WTC11 (cell line): ENCODE measurements at regions not wholly inside any gene's neighbourhood (a gene's known extent, or its start where the extent isn't known, plus 50 kb on each side); places are given as distances from the start of the nearest gene placed in this dataset.
A peak's percentile ranks its signal among the peaks of the same experiment; 100 is the strongest.

Source experiments
- ATAC-seq: fragments of 200-7000 bp; cut with Tn5 transposase; 2 replicates; pipeline ENCODE4 v1.10.0; 2021; ENCODE audit warnings: mild to moderate bottlenecking, moderate library complexity
- CTCF ChIA-PET: fragments of 300-600 bp; sonication (Branson Sonifier 250); formaldehyde crosslinking; loops from one replicate; lab custom pipeline; 2021; ENCODE audit warnings: antibody characterized with exemption; lab: Charles Lee
- POLR2A ChIA-PET: fragments of 350-600 bp; sonication (Branson Sonifier 250); formaldehyde crosslinking; loops from one replicate; lab custom pipeline; 2021; ENCODE audit warnings: antibody characterized with exemption; lab: Charles Lee
- DNase-seq: peaks from one replicate; pipeline ENCODE4 v3.0.0; 2021; ENCODE audit warnings: low spot score
- H3K27ac Mint-ChIP-seq: 2 replicates; pipeline ENCODE4 v1.8.0; 2021; ENCODE audit warnings: mixed read lengths
- H3K27me3 Mint-ChIP-seq: 2 replicates; pipeline ENCODE4 v1.8.0; 2021; ENCODE audit warnings: low read depth, mild to moderate bottlenecking, moderate library complexity, mixed read lengths
- H3K36me3 Mint-ChIP-seq: 2 replicates; pipeline ENCODE4 v1.8.0; 2021; ENCODE audit warnings: mixed read lengths
- H3K4me1 Mint-ChIP-seq: 2 replicates; pipeline ENCODE4 v1.8.0; 2022; ENCODE audit warnings: mixed read lengths
- H3K4me3 Mint-ChIP-seq: 2 replicates; pipeline ENCODE4 v1.8.0; 2021; ENCODE audit warnings: mild to moderate bottlenecking, moderate library complexity, mixed read lengths
- H3K9me3 Mint-ChIP-seq: 2 replicates; pipeline ENCODE4 v1.8.0; 2021; ENCODE audit warnings: mixed read lengths
- EMX1 ChIP-seq: fragments of 250-450 bp; sonication (Bioruptor Pico); IDR thresholded peaks from 2 replicates; pipeline ENCODE4 v1.8.0; 2021; ENCODE audit warnings: mild to moderate bottlenecking
- ETV6 ChIP-seq: sonication (generic); formaldehyde crosslinking; IDR thresholded peaks from 2 replicates; pipeline ENCODE4 v1.8.1; 2022; ENCODE audit warnings: mild to moderate bottlenecking, missing genetic modification reagents
- NFATC4 ChIP-seq: fragments of 250-450 bp; sonication (Bioruptor Pico); IDR thresholded peaks from 2 replicates; pipeline ENCODE4 v1.9.0; 2021; ENCODE audit warnings: mild to moderate bottlenecking
- NR3C1 ChIP-seq: sonication (generic); formaldehyde crosslinking; conservative IDR thresholded peaks from 2 replicates; pipeline ENCODE4 v1.8.1; 2023; ENCODE audit warnings: low read depth, mild to moderate bottlenecking, missing genetic modification reagents
- OVOL2 ChIP-seq: fragments of 250-450 bp; sonication (Bioruptor Pico); IDR thresholded peaks from 2 replicates; pipeline ENCODE4 v1.9.0; 2021; ENCODE audit warnings: mild to moderate bottlenecking, borderline replicate concordance
- PRRX2 ChIP-seq: fragments of 250-450 bp; sonication (Bioruptor Pico); IDR thresholded peaks from 2 replicates; pipeline ENCODE4 v1.8.0; 2021; ENCODE audit warnings: mild to moderate bottlenecking
- SP1 ChIP-seq: sonication (generic); formaldehyde crosslinking; conservative IDR thresholded peaks from 2 replicates; pipeline ENCODE4 v1.8.1; 2022; ENCODE audit warnings: missing genetic modification reagents
- ZBTB21 ChIP-seq: sonication (generic); formaldehyde crosslinking; IDR thresholded peaks from 2 replicates; pipeline ENCODE4 v1.8.1; 2023; ENCODE audit warnings: mild to moderate bottlenecking, missing genetic modification reagents, borderline replicate concordance
- ZBTB43 ChIP-seq: sonication (generic); formaldehyde crosslinking; IDR thresholded peaks from 2 replicates; pipeline ENCODE4 v1.8.1; 2023; ENCODE audit warnings: mild to moderate bottlenecking, missing genetic modification reagents
- ZNF416 ChIP-seq: fragments of 250-450 bp; sonication (Bioruptor Pico); IDR thresholded peaks from 2 replicates; pipeline ENCODE4 v1.9.0; 2021; ENCODE audit warnings: mild to moderate bottlenecking, inconsistent platforms
- ZNF425 ChIP-seq: fragments of 250-450 bp; sonication (Bioruptor Pico); conservative IDR thresholded peaks from 2 replicates; pipeline ENCODE4 v1.9.0; 2021; ENCODE audit warnings: mild to moderate bottlenecking
- ZNF532 ChIP-seq: fragments of 250-450 bp; sonication (Bioruptor Pico); IDR thresholded peaks from 2 replicates; pipeline ENCODE4 v1.9.0; 2021; ENCODE audit warnings: mild to moderate bottlenecking, borderline replicate concordance
- ZNF671 ChIP-seq: fragments of 250-450 bp; sonication (Bioruptor Pico); IDR thresholded peaks from 2 replicates; pipeline ENCODE4 v1.8.0; 2021; ENCODE audit warnings: mild to moderate bottlenecking
- TF ChIP-seq, protein P1 (sequence below): fragments of 250-450 bp; sonication (Bioruptor Pico); IDR thresholded peaks from 2 replicates; pipeline ENCODE4 v1.8.0; 2021; ENCODE audit warnings: mild to moderate bottlenecking
- TF ChIP-seq, protein P2 (sequence below): sonication (generic); formaldehyde crosslinking; conservative IDR thresholded peaks from 2 replicates; pipeline ENCODE4 v1.8.1; 2023; ENCODE audit warnings: mild to moderate bottlenecking, low read depth, missing genetic modification reagents, moderate library complexity
- TF ChIP-seq, protein P3 (sequence below): fragments of 250-450 bp; sonication (Bioruptor Pico); IDR thresholded peaks from 2 replicates; pipeline ENCODE4 v1.9.0; 2021; ENCODE audit warnings: mild to moderate bottlenecking
- TF ChIP-seq, protein P4 (sequence below): sonication (generic); formaldehyde crosslinking; conservative IDR thresholded peaks from 2 replicates; pipeline ENCODE4 v1.8.1; 2022; ENCODE audit warnings: mild to moderate bottlenecking, missing genetic modification reagents

- TF ChIP-seq ZBTB43 (CRISPR knock-in tag), result no peak
These were observed 1722.2 kb upstream of the AGA start (continued) for GRCh38 chr4:179164267-179164999.

DNA sequence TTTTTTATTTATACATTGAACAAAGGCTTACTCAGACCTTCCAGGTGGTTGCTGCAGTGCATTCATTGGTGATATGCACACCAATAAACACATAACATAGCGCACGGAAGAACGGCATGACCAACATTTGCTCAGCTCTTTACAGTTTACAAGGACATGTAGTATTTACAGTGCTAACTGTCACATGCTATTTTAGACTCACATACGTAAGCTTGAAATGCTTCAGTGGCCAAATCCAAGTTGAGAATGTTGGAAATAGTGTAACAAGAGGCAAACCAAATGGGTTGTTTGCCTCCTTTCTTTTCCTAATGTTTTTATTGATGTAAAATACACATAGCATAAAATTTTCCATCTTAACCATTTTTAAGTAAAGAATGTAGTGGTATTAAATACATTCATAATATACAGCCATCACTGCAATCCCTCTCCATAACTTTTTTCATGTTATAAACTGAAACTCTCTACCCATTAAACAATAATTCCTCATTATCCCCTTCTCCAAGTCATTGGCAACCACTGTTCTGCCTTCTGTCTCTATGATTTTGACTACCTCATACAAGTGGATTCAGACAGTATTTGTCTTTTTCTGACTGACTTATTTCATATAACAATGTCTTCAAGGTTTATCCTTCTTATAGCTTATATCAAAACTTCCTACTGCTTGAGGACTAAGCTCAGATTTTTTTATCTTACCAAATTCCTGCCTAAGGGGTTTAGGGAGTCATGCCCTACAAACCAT lies 1722.9 kb upstream of the AGA start:
- Mint-ChIP-seq H3K9me3 (peaks cover 5% of the 10 kb centered on the region), H3K4me3 (peak overlapping the region; percentile 98), H3K27ac (peak overlapping the region; percentile 99), H3K4me1 (peaks cover 31% of the 10 kb centered on the region), H3K27me3 (no peaks in the 10 kb centered on the region), H3K36me3 (peaks cover 59% of the 10 kb centered on the region)
- TF ChIP-seq EMX1 (CRISPR knock-in tag) (peak; percentile 59; the same call in 1 of the 2 replicates), NFATC4 (CRISPR knock-in tag) (peak; percentile 61), PRRX2 (CRISPR knock-in tag) (peak; percentile 89), ZNF416 (CRISPR knock-in tag) (peak; percentile 75), ZBTB21 (CRISPR knock-in tag) (no peak), ZNF671 (CRISPR knock-in tag) (peak; percentile 55; the same call in 1 of the 2 replicates), ZNF425 (CRISPR knock-in tag) (peak; percentile 89), NR3C1 (CRISPR knock-in tag) (no peak), ZNF532 (peak; percentile 35; the same call in 1 of the 2 replicates), ETV6 (CRISPR knock-in tag) (no peak), SP1 (CRISPR knock-in tag) (0 out of 2 replicates have a peak, but pooled peaks have one; percentile 31), OVOL2 (CRISPR knock-in tag) (no peak)
- TF ChIP-seq, protein P1, sequence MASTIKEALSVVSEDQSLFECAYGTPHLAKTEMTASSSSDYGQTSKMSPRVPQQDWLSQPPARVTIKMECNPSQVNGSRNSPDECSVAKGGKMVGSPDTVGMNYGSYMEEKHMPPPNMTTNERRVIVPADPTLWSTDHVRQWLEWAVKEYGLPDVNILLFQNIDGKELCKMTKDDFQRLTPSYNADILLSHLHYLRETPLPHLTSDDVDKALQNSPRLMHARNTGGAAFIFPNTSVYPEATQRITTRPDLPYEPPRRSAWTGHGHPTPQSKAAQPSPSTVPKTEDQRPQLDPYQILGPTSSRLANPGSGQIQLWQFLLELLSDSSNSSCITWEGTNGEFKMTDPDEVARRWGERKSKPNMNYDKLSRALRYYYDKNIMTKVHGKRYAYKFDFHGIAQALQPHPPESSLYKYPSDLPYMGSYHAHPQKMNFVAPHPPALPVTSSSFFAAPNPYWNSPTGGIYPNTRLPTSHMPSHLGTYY (CRISPR knock-in tag), result peak; percentile 80; the same call in 1 of the 2 replicates
- TF ChIP-seq, protein P2, sequence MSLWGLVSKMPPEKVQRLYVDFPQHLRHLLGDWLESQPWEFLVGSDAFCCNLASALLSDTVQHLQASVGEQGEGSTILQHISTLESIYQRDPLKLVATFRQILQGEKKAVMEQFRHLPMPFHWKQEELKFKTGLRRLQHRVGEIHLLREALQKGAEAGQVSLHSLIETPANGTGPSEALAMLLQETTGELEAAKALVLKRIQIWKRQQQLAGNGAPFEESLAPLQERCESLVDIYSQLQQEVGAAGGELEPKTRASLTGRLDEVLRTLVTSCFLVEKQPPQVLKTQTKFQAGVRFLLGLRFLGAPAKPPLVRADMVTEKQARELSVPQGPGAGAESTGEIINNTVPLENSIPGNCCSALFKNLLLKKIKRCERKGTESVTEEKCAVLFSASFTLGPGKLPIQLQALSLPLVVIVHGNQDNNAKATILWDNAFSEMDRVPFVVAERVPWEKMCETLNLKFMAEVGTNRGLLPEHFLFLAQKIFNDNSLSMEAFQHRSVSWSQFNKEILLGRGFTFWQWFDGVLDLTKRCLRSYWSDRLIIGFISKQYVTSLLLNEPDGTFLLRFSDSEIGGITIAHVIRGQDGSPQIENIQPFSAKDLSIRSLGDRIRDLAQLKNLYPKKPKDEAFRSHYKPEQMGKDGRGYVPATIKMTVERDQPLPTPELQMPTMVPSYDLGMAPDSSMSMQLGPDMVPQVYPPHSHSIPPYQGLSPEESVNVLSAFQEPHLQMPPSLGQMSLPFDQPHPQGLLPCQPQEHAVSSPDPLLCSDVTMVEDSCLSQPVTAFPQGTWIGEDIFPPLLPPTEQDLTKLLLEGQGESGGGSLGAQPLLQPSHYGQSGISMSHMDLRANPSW (CRISPR knock-in tag), result no peak
- TF ChIP-seq, protein P3, sequence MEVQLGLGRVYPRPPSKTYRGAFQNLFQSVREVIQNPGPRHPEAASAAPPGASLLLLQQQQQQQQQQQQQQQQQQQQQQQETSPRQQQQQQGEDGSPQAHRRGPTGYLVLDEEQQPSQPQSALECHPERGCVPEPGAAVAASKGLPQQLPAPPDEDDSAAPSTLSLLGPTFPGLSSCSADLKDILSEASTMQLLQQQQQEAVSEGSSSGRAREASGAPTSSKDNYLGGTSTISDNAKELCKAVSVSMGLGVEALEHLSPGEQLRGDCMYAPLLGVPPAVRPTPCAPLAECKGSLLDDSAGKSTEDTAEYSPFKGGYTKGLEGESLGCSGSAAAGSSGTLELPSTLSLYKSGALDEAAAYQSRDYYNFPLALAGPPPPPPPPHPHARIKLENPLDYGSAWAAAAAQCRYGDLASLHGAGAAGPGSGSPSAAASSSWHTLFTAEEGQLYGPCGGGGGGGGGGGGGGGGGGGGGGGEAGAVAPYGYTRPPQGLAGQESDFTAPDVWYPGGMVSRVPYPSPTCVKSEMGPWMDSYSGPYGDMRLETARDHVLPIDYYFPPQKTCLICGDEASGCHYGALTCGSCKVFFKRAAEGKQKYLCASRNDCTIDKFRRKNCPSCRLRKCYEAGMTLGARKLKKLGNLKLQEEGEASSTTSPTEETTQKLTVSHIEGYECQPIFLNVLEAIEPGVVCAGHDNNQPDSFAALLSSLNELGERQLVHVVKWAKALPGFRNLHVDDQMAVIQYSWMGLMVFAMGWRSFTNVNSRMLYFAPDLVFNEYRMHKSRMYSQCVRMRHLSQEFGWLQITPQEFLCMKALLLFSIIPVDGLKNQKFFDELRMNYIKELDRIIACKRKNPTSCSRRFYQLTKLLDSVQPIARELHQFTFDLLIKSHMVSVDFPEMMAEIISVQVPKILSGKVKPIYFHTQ (CRISPR knock-in tag), result peak; percentile 81; the same call in 1 of the 2 replicates
- TF ChIP-seq, protein P4, sequence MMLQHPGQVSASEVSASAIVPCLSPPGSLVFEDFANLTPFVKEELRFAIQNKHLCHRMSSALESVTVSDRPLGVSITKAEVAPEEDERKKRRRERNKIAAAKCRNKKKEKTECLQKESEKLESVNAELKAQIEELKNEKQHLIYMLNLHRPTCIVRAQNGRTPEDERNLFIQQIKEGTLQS (CRISPR knock-in tag), result no peak
- POLR2A ChIA-PET, result no interaction called here
- ATAC-seq (peak; percentile 37), DNase-seq (no peak)
- CTCF ChIA-PET, result interaction anchor here (3.0 kb wide), 1 partner anchor 143 kb away, joined by 17 read pairs; no protein-coding TSS in a partner anchor
